GM18951 (cell line): ENCODE measurements at regions not wholly inside any gene's neighbourhood (a gene's known extent, or its start where the extent isn't known, plus 50 kb on each side); places are given as distances from the start of the nearest gene placed in this dataset.

Experiments used
- POLR2A ChIP-seq: IDR thresholded peaks from 4 replicates; pipeline ENCODE4 v1.6.1; 2011; ENCODE audit warnings: mild to moderate bottlenecking; ENCODE audit not compliant: insufficient read length, insufficient read depth; ENCODE audit errors: extremely low read depth
- in situ Hi-C: fragments of 300-500 bp; cut with MboI; formaldehyde crosslinking; loops from one replicate; pipeline ENCODE4 v1.12.0; 2022; ENCODE audit warnings: low sequenced_read_pairs, mixed read lengths, inconsistent platforms; ENCODE audit not compliant: unreplicated experiment

DNA sequence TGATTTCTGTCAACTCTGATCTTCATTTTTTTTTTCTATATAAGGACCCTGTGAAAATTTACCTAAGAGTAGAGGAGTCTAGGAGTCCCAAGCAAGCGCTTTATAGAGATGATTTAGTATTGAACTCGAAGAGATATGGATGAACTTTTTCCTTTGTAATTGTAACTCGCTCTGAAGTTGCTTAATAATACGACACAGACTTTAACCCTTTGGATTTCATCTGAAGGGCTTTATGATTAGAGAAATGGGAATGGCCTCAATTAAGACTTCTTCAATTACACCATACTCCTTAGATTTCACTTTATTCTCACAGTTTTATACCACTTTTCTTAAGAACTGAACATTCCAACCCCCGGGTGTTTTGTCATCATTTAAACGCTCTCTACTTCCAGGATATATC is 647.7 kb downstream of the HTR1A start:
- TF ChIP-seq POLR2A = no peak
- in situ Hi-C loops = no loop called here

DNA sequence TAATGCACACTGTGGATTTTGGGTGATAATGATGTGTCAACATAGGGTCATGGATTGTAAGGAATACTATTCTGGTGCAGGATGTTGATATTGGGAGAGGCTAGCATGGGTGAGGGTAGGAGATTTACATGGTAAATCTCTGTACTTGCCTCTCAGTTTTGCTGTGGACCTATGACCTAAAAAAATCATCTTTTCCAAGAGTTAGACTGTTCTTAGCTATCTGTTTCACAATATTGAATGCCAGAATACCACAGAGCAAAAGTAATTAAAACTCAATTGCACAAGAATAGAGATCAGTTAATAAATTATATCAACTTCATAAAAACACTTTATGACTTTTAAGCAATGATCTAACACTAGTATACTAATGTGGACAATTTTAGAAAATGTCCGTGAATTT is 651.6 kb downstream of the HTR1A start:
- in situ Hi-C loops = no loop called here
- no peak for TF ChIP-seq POLR2A

DNA sequence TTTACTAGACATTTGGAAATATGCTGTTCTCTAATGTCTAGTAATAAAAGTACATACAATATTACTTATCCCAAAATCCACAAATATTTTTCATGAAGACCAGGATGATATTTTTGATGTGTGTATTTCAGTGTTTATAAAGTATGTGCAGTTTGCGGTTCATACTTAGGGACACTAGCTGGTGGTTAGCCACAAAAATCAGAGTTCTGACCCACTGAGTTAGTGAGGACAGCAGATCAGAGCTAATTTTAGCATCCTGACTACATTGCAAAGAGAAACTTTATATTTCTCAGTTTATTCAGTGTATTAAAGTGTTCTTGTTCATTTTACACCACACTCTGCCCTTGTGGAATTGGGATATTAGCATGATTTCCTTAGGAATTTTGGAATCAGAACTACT is 655.3 kb downstream of the HTR1A start:
- no peak for TF ChIP-seq POLR2A
- in situ Hi-C loops = no loop called here

DNA sequence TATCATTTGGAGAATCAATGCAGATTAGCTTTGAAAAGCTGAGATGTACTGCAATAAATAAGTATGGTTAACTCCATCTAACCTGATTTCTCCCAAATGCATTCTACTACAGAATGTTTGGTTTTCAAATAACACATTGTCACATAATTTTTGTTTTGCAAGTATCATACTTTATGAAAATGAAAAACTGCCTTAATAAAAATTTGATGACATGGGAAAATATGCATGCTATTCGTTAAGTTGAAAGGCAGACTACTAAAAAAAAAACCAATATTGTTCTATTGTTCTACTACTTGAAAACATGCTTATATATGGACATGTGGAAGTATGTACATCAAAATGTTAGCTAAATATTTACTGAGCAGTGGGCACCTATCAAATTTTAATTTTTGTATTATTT is 668.9 kb downstream of the HTR1A start:
- in situ Hi-C loops = no loop called here
- TF ChIP-seq POLR2A = no peak

DNA sequence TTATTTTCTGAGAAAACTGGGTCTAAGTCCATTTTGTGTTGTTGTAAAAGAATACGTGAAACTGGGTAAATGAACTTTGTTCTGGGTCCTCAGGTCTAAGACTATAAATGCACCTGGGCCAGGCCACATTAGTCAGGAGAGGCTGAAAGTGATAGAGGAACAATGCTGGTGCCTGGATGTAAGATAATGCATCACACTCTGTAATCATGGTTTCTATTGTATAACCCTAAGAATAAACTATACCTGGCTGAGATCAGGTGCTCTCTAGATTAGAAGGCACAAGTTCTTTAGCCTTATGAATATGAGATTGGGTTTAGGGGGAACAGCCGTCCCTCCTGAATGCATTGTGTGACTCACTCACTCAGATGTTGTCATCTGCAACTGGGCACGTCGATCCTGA is 675.5 kb downstream of the HTR1A start:
- in situ Hi-C loops = no loop called here
- TF ChIP-seq POLR2A = no peak

DNA sequence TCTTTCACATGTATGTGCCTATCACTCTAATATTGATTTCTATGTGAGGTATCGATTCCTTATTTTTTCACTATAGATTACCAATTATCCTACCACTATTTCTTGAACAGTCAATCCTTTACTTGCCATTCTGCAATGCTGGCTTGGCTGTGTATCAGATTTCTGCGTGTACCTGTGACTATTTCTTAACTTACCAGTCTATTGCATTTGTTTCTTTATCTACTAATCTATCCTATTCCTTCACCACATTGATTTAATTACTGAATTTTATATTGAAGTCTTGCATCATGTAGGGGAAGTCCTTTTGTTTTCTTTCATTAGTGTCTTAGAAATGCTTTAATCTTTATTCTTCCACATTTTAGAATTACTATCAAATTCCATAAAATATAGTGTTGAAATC is 684.8 kb downstream of the LRRC70 start:
- no peak for TF ChIP-seq POLR2A
- in situ Hi-C loops = no loop called here

DNA sequence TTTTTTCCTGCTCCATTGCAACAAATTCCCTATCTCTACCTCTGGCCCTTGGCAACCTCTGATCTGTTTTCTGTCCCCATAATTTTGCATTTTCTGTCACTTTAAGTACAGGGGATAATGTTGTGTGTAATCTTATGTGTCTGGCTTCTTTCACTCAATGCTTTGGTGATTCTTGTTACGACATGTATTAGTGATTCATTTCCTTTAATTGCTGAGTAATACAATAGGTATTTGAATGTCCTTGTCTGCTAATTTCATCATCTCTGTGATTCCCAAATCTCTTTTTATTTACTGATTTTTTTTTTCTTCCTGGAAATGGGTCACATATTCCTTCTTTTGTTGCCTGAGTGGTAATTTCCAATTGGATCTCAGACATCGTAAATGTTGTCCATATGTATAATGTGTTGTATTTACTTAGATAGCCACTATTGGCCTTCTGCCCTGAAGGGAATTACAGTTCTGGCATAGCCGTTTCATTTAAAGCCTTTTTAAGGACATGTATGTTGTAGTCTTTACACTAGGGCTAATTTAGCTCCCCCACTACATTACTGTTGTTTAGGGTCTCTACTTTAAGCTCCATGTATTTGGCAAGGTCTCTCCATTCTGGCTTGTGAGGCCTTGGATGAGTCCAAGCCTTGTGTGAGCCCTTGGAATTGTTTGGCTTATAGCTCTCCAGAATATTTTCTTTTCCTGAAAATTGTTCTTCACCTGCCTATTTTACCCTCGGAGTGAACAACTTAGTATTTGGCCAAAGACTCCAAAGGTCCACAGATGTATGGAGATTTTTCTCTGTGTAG is 683.8 kb downstream of the LRRC70 start:
- TF ChIP-seq POLR2A = no peak
- in situ Hi-C loops = no loop called here

DNA sequence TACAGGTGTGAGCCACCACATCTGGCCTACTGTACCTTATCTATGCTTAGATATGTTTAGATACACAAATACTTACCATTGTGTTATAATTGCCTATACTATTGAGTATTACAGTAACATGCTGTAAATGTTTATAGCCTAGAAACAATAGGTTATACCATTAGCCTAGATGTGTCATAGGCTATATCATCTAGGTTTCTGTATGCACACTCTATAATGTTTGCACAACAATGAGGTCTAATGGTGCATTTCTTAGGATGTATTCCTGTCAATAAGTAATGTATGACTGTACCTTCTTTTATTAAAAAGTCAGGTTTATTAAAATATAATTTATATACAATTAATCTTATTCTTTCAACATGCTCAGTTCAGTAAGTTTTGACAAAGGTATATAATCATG is 683.1 kb downstream of the LRRC70 start:
- no peak for TF ChIP-seq POLR2A
- in situ Hi-C loops = no loop called here

DNA sequence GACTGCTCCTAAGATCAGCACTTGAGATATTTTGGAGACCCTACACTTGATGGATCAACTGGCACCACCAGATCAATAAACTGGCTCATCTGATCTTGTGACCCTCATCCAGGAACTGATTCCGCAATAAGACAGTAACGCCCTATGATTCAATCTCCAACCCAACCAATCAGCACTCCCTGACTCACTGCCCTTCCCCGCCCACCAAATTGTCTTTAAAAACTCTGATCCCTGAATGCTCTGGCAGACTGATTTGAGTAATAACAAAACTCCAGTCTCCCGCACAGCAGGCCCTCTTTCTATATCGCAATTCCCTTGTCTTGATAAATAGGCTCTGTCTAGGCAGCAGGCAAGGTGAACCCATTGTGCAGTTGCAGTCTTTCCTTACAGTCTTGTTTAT is 677.0 kb downstream of the LRRC70 start:
- TF ChIP-seq POLR2A = no peak
- in situ Hi-C loops = no loop called here

DNA sequence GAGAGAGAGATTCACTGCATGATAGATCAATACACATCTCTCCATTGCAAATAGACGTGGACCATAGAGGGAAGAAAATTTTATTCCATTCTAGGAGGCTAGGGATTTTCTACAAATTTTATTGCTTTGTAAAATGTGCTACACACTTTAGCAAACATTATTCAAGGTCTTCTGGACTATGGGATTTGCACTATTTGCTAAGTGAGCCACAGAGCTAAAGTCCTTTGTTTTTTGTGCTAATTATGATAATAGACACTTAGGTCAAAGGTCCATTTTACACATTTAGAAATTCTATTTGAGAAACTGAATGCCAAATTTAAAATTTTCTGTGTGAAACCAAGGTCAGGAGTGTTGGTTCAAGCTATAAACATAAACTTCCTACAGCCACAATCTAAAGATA is 672.3 kb downstream of the LRRC70 start:
- in situ Hi-C loops = no loop called here
- TF ChIP-seq POLR2A = no peak

DNA sequence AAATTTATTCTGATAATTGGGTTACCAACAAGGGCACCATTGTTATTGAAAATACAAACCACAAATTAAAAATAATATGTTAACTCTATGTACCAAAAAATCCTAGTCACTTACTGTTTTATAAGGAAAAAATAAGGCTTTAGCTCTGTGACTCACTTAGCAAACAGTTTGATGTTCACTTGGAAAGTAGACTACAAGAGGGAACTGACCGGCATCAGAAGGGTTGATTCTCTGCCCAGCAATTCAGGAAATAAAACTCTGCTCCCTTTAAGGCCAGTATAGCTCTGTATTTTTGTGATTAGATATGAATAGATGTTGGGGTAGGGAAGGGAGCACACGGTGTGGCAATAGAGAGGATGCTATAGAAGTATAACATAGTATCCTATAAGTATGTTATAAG is 671.3 kb downstream of the LRRC70 start:
- in situ Hi-C loops = no loop called here
- no peak for TF ChIP-seq POLR2A

DNA sequence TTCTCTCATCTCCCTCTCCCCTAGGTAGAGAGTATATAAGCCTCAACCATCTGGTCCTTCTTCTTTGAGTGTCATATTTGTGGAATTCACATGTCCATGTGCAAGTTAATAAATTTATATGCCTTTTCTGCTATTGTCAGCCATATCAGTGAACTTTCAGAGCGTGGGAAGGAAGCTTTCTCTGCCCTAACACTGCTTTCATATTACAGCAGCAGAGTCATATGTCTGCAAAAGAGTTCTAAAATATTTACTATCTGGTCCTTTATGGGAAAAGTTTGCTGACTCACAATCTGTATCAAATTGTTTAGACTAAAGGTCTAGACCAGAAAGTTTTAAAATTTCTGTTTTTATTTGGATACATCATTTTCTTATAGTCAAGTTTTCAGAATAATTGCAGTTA is 669.0 kb downstream of the LRRC70 start:
- TF ChIP-seq POLR2A = no peak
- in situ Hi-C loops = no loop called here

DNA sequence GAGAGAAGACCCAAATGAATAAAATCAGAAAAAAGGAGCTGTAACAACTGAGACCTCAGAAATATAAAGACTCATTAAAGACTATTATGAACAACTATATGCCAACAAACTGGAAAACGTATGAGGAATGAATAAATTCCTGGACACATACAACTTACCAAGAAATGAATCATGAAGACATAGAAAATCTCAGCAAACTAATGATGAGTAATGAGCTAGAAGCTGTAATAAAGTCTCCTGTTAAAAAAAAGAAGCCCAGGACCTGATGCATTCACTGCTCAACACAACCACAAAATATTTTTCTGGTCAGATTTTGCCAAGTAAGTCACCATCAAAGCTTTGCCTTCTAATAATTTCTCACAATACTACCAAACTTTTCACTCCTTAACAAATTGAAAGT is 666.7 kb downstream of the LRRC70 start:
- in situ Hi-C loops = no loop called here
- TF ChIP-seq POLR2A = no peak

DNA sequence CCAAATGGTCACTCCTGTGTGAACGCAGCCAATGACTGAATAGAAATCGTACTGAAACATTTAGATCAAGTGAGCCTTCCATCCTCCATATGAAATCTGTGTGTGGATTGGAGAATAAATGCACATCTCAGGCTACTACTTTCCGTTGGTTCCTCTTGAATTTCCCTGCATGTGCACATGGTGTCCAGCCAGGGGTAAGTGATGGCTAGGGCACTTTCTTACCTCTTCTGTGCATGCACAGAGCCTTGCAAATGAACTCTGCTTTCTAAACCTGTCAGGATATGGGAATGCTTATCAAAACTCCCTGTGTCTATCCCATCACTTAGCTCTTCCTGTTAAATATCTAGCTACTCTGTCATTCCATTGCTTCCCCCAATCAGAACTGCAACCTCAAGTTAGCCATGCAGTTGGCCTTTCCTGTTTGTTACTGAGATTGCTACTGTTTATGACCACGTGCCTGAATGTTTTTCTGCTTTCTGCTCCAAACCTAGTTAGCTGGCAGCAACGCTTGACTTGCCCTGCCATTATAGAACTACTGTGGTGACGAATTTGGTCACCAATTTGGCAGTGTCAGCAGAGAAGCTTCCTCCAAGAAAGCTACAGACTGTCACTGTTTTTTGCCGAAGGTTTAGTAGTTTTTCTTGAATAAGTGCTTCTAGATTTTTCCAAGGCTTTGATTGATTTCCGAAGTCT is 661.6 kb downstream of the LRRC70 start:
- in situ Hi-C loops = no loop called here
- TF ChIP-seq POLR2A = no peak
